Ramos (cell line): ENCODE measurements at regions not wholly inside any gene's neighbourhood (a gene's known extent, or its start where the extent isn't known, plus 50 kb on each side); places are given as distances from the start of the nearest gene placed in this dataset.

ENCODE experiments used
- in situ Hi-C: fragments of 300-500 bp; cut with MboI; formaldehyde crosslinking; loops from one replicate; pipeline ENCODE4 v1.14.3; 2022; ENCODE audit warnings: low sequenced_read_pairs; ENCODE audit not compliant: unreplicated experiment

DNA sequence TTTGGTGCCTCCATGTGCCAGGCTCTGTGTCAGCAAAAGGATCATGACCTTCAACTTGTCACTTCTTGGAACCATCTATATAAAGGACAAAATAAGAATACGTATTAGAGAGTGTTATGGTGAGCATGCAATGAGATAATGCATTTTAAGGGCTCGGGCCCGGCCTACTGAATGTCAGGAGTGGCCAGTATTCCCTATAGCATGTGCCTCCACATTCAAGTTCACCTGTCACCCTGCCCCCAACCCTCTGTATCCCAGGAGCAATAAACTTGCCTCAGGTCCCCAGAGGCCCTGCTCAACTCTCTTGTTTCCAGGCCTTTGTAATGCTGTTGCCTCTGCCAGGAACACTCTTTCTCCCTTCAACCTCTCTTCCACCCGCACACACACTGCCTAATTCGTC is 90.2 kb upstream of the SLC6A11 start:
- in situ Hi-C loops, result no loop called here

- in situ Hi-C loops, result no loop called here
Measured at GRCh38 chr3:10726787-10727186, 89.2 kb upstream of the SLC6A11 start.

DNA sequence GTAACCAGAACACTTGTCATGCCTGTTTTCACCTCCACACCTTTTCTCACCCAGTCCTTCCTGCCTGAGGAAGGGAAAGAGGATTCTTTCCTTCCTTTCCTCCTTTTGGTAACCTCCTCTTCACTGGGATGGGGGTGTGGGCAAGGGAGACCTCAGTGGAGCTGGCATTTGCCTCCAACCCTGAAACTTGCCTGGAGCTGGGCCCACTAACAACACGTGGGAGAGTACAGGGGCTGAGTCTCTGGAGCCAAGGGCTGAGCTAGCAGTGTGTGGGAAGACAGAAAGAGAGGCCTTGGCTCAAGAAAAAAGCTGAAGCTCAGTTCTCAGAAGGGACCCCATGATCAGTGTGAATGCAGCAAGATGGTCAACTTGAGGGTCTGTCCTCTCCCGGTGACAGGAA is 86.6 kb upstream of the SLC6A11 start:
- in situ Hi-C loops, result no loop called here

- in situ Hi-C loops, result no loop called here
Measured at GRCh38 chr3:10732292-10732691, 83.7 kb upstream of the SLC6A11 start.

GRCh38 chr3:10733297-10733696 is 82.7 kb upstream of the SLC6A11 start:
- in situ Hi-C loops, result no loop called here

DNA sequence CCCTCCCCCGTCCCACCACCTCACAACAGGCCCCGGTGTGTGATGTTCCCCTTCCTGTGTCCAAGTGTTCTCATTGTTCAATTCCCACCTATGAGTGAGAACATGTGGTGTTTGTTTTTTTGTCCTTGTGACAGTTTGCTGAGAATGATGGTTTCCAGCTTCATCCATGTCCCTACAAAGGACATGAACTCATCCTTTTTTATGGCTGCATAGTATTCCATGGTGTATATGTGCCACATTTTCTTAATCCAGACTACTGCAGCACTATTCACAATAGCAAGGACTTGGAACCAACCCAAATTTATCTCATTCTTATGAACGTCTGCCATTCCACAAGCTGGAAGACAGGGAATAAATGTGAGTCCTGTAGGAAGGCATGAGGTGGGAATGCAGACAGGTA is 79.6 kb upstream of the SLC6A11 start:
- in situ Hi-C loops, result loop anchor here (5.0 kb wide), 1 partner anchor 389 kb away; no protein-coding TSS in a partner anchor

DNA sequence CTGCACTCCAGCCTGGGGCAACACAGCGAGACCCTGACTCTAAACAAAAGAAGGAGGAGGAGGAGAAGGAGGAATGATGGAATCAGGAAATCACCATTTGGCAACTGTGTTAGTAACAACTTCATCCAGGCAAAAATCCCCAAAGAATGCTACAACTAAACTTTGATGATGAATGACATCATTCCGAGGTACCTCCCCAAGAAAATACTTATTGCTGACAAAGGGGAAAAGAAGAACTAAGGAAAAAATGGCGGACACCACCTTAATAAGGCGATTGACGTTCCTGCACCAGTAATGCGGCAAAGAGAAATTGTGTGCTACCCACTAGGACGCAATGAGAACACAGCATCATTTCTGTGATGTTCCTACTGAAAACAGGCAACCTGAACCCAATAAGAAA is 78.2 kb upstream of the SLC6A11 start:
- in situ Hi-C loops, result loop anchor here (5.0 kb wide), 1 partner anchor 390 kb away; no protein-coding TSS in a partner anchor

DNA sequence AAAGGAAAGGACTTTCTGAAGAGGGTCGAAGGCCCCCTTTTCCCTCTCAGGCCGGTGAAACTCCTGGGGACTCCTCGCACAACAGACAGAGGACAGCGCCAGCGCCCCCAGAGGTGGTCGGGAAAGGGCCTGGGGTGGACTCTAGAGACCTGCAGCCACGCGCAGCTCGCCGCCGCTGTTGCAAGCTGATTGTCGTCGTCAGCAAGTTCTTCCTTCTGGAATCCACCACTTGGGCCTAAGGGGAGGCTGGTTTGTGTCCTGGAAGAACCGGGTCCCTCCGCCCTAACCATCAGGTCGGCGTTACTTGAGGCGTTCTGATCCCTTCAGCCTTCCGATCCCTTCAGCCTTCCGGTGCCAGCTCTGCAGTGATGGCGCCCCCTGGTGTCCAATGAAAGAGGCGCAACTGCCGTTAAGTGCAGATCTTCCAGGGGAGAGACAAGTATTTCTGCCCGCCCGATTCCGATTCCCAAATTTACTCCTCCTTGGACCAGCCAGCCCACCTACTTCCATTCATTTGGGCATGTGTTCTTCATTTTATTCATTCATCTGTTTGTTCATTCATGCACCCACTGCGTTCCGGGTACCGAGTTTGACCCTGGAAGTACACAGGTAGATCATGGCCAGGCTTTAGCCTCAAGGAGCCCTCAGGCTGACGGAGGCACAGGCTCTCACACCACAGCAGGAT is 77.2 kb upstream of the SLC6A11 start:
- in situ Hi-C loops, result loop anchor here (5.0 kb wide), 1 partner anchor 392 kb away; no protein-coding TSS in a partner anchor

DNA sequence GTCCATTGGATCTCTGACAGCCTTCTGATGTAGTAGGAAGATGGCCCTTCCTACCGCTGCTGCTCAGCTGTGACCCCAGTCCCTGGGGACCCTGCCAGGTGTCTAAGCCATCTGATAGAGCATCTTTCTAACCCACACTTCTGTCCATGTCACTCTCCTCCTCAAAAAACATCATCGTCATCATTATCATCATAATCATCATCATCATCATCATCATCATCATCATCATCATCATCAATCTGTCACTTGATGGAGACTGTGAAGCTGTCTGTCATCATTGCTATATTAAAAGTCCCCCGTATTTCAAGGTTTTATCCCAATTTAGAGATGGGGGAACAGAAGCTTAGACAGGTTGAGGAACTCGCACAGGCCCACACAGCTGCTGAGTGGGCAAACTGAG is 75.1 kb upstream of the SLC6A11 start:
- in situ Hi-C loops, result no loop called here

GRCh38 chr3:10741891-10742671 is 73.9 kb upstream of the SLC6A11 start:
- in situ Hi-C loops, result no loop called here

- in situ Hi-C loops, result no loop called here
Measured at GRCh38 chr3:10743366-10744097, 72.5 kb upstream of the SLC6A11 start.

GRCh38 chr3:10744098-10744465 is 71.9 kb upstream of the SLC6A11 start:
- in situ Hi-C loops, result no loop called here

- in situ Hi-C loops, result no loop called here
Measured at GRCh38 chr3:10745392-10745791, 70.6 kb upstream of the SLC6A11 start.

DNA sequence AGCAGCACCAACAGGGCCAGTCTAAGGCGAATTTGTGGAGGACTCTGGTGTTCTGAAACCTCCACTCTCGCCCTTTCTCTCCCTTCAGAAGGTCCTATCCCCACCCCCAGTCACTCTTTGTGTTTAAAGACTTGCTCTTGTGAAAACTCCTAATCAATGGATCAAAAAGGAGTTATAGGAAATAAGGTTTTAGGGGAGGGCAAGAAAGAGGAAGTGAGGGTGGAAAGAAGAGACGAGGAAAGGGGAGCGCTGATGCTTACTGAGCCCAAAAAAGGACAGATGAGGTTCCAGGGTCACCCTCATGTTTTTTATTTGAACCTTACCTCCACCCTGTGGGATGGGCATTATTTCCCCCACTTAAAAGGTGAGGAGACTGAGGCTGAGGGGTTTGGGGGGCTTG is 70.0 kb upstream of the SLC6A11 start:
- in situ Hi-C loops, result no loop called here

DNA sequence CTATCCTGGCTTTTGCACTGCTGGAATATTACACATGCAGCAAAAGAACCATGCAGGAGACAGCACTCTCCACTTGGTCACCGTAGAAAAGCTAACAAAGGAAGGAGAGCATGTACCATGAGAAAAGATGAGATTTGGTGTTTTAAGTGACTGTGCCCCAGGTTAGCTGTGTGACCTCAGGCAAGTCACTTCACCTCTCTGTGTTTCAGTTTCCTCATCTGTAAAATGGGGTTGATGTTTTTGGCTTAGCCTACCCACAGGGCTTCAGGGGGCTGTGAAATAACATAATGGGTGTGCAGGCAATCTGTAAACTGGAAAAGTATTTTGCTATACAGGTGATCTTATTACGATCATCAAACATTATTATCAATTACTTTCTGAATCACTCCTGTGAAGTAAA is 69.3 kb upstream of the SLC6A11 start:
- in situ Hi-C loops, result no loop called here

DNA sequence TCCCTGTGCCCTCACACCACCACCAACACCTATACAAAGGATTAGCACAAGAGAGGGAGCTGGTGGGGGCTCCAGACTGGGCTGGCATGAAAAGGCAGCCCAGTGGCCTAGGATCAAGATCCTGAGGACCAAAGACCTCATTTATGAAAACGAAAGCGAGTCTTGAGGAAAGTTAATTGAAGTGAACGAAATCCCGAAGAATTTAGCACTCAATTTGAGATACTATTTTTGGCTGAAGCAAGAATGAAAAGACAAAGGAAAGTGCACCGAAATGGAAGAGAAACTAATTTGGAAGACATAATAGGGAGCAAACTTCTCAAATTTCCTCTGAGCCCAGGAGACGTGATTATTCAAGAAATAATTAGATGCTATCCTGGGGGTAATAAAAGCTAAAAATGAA is 68.7 kb upstream of the SLC6A11 start:
- in situ Hi-C loops, result no loop called here

DNA sequence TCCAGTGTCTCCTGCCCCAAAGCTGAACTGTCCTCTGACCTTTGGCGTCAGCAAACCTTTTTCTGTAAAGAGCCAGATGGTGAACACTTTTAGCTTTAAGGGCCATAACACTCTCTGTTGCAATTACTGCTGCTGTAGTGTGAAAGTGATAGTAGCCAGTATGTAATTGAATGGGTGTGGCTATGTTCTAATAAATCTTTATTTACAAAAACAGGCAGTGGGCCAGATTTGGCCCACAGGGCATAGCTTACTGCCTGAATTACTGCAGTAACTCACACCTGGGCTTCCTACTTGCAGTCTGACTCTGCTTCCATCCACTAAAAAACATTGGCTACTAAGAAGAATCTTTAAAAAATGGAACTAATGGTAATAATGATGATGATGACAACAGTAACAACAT is 68.0 kb upstream of the SLC6A11 start:
- in situ Hi-C loops, result no loop called here

GRCh38 chr3:10753964-10754363 is 62.1 kb upstream of the SLC6A11 start:
- in situ Hi-C loops, result no loop called here

DNA sequence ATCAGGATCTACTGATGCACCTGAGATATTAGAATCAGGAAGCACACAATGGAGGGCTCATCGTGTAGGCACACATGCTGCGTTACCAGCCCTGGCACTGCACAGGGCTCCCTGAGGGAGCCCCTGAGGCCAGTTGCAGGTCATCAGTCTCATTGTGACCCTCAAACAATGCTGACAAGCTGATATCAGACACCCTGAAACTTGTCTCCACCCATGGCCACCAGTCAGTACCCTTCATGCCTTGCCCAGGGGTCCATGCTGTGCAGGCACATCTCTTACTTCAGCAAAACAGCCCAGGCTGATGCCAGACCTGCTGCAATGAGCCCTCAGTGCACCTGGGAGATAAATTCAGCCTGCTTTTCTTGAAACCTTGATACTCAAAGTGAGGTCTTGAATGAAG is 59.5 kb upstream of the SLC6A11 start:
- in situ Hi-C loops, result no loop called here

DNA sequence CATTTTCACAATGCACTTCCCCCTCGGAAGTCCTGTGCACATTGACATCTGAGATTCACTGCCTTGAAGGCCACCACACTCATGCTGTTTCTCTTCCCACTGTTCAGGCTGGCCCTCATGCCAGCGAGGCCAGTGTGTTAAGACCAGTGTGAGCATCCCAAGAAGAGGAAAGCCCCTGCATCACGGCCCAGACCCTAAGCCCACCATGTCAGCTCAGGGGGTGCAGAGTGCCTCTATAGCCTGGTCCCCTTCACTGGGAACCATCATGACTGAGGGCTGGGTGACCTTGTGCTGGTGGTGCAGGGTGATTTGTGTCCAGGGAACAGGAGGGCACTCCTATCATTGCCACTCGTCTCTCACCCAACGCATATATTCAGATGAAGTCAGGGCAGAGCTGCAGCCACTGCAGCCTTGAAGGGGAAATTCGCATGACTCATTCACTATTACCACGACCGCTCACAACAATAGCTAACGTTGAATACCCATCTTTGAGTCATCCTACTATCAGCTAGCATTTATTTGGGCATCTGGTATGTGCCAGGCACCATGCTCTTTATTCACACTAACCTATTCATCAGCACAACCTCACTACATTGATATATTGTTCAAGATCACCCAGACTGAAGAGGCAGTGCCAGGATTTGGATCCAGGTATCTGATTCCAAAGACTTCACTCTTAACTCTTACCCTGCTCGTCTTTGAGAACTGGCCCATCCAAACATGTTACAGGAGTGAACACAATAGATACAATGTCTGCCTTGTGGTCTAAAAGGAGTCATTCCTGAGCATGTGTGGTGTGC is 58.8 kb upstream of the SLC6A11 start:
- in situ Hi-C loops, result no loop called here

DNA sequence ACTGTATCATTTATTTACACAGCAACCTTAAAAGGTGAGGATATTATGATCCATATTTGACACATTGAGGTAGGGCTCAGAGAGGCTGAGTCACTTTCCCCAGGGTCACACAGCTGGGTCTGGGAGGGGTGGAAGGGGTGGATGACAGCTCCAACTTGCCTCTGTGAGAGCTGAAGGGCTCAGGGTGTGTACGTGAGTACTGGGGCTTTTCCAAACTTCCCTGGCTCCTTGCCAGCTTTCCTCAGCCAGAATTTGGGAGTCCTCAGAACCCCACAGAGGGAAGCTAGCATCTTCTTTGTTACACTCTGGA is 58.3 kb upstream of the SLC6A11 start:
- in situ Hi-C loops, result no loop called here
